Body of pancreas (tissue), 4 donors: ENCODE measurements at regions not wholly inside any gene's neighbourhood (a gene's known extent, or its start where the extent isn't known, plus 50 kb on each side); places are given as distances from the start of the nearest gene placed in this dataset.

ENCODE experiments used
- ATAC-seq: fragments of 150-250 bp; one replicate; pipeline ENCODE4 v1.9.1; 2016
- DNase-seq, 4 donors: peaks; one replicate each; pipeline ENCODE4 v3.0.0-alpha.2; 2019
- H3K27ac ChIP-seq, 4 donors: fragments of 200-600 bp; sonication (generic); 1 replicate in 3 of 4; 2 replicates in 1 of 4; pipeline versions ENCODE4 v1.5.1 to v1.6.1; 2016 to 2019; ENCODE audit warnings: mild to moderate bottlenecking in 1 of 4, mixed read lengths in 1 of 4, moderate library complexity in 1 of 4
- H3K27me3 ChIP-seq, 2 donors: fragments of 200-600 bp; sonication (generic); one replicate each; pipeline ENCODE4 v1.6.0; 2016; ENCODE audit warnings: mild to moderate bottlenecking in 1 of 2
- H3K36me3 ChIP-seq, 2 donors: fragments of 200-600 bp; sonication (generic); replicated peaks in 1 of 2; 2 replicates each; pipeline ENCODE4 v1.5.1; 2016; ENCODE audit warnings: low read depth in 2 of 2; ENCODE audit not compliant: insufficient read depth in 1 of 2
- H3K4me1 ChIP-seq: fragments of 200-600 bp; sonication (generic); one replicate; pipeline ENCODE4 v1.6.0; 2016
- H3K4me3 ChIP-seq, 2 donors: fragments of 200-600 bp; sonication (generic); 1 replicate in 1 of 2; 2 replicates in 1 of 2; pipeline ENCODE4 v1.5.1; 2016 to 2019
- H3K9me3 ChIP-seq, 3 donors: fragments of 200-600 bp; sonication (generic); 1 replicate in 2 of 3; 2 replicates in 1 of 3; pipeline ENCODE4 v1.5.1; 2016
- CTCF ChIP-seq, 7 experiments: fragments of 450-650 bp in 4 of 7; fragments of 200-600 bp in 3 of 7; sonication (generic) in 3 of 7; IDR thresholded peaks; one replicate each; pipeline ENCODE4 v1.5.1; 2016 to 2019; ENCODE audit warnings: antibody characterized with exemption in 7 of 7
- POLR2A ChIP-seq, 3 donors: fragments of 450-650 bp; IDR thresholded peaks; one replicate each; pipeline ENCODE4 v1.6.1; 2016; ENCODE audit warnings: antibody characterized with exemption in 3 of 3, mild to moderate bottlenecking in 2 of 3
- WGBS, 2 donors: methylation state at CpG; one replicate each; pipeline ENCODE4 v1.1.5; 2017; 5-methylcytosine and 5-hydroxymethylcytosine counted together
- intact Hi-C: fragments of 100-400 bp; cut with DNase I; formaldehyde crosslinking; loops from one replicate; pipeline ENCODE4 v1.15.1; 2023

- no peaks in the 10 kb centered on the region for H3K4me1 ChIP-seq
- no peaks in the 10 kb centered on the region for H3K36me3 ChIP-seq
- H3K27me3 ChIP-seq, result no peaks in the 10 kb centered on the region
- DNase-seq (no peak), ATAC-seq (no peak)
- H3K9me3 ChIP-seq, result no peaks in the 10 kb centered on the region
- 92% methylated on average over 26 of the region's 36 CpGs; no CpG with 5 or more reads in 1 of the 2 donors for WGBS, 2 donors
- intact Hi-C loops, result no loop called here
- no peak overlapping the region for H3K4me3 ChIP-seq
- H3K27ac ChIP-seq, result no peak overlapping the region
- no peak for TF ChIP-seq CTCF (IDR thresholded peaks at IDR 0.05)
- no peak for TF ChIP-seq POLR2A (IDR thresholded peaks at IDR 0.05)
These were observed 190.9 kb upstream of the MME start for GRCh38 chr3:154889227-154889634.

GRCh38 chr3:154887869-154888268 lies 192.2 kb upstream of the MME start:
- H3K27me3 ChIP-seq, result no peaks in the 10 kb centered on the region
- TF ChIP-seq CTCF (IDR thresholded peaks at IDR 0.05) (no peak), POLR2A (IDR thresholded peaks at IDR 0.05) (no peak)
- no peak for ATAC-seq
- no peak overlapping the region for H3K27ac ChIP-seq
- 59 to 71% methylated on average over 3 of the region's 3 CpGs for WGBS, 2 donors
- intact Hi-C loops, result no loop called here
- H3K9me3 ChIP-seq, result no peaks in the 10 kb centered on the region
- H3K36me3 ChIP-seq, result no peaks in the 10 kb centered on the region
- no peak for DNase-seq
- no peaks in the 10 kb centered on the region for H3K4me1 ChIP-seq
- H3K4me3 ChIP-seq, result no peak overlapping the region

GRCh38 chr3:154886437-154886836 lies 193.7 kb upstream of the MME start:
- TF ChIP-seq CTCF (IDR thresholded peaks at IDR 0.05) (no peak), POLR2A (IDR thresholded peaks at IDR 0.05) (no peak)
- ATAC-seq (peak; percentile 30), DNase-seq (peak in 2 of 4 donors; percentile 9 to 19)
- Histone ChIP-seq H3K36me3 (no peaks in the 10 kb centered on the region), H3K27ac (no peak overlapping the region), H3K9me3 (no peaks in the 10 kb centered on the region), H3K4me3 (no peak overlapping the region), H3K27me3 (no peaks in the 10 kb centered on the region), H3K4me1 (no peaks in the 10 kb centered on the region)
- WGBS, 2 donors, result 39 to 41% methylated on average over 3 of the region's 3 CpGs
- intact Hi-C loops, result no loop called here

- no peaks in the 10 kb centered on the region for H3K9me3 ChIP-seq
- 51 to 59% methylated on average over 3 of the region's 3 CpGs for WGBS, 2 donors
- H3K27me3 ChIP-seq, result no peaks in the 10 kb centered on the region
- DNase-seq, result no peak
- no peak overlapping the region for H3K4me3 ChIP-seq
- no peak for ATAC-seq
- H3K4me1 ChIP-seq, result no peaks in the 10 kb centered on the region
- H3K27ac ChIP-seq, result no peak overlapping the region
- no peak for TF ChIP-seq CTCF (IDR thresholded peaks at IDR 0.05)
- no peak for TF ChIP-seq POLR2A (IDR thresholded peaks at IDR 0.05)
- H3K36me3 ChIP-seq, result no peaks in the 10 kb centered on the region
- intact Hi-C loops, result no loop called here
These were observed 194.7 kb upstream of the MME start for GRCh38 chr3:154885418-154885817.

GRCh38 chr3:154884952-154885351 lies 195.2 kb upstream of the MME start:
- Histone ChIP-seq H3K27ac (no peak overlapping the region), H3K4me3 (no peak overlapping the region), H3K4me1 (no peaks in the 10 kb centered on the region), H3K27me3 (no peaks in the 10 kb centered on the region), H3K9me3 (no peaks in the 10 kb centered on the region), H3K36me3 (no peaks in the 10 kb centered on the region)
- DNase-seq (no peak), ATAC-seq (no peak)
- no peak for TF ChIP-seq CTCF (IDR thresholded peaks at IDR 0.05)
- intact Hi-C loops, result no loop called here
